K562 (cell line): ENCODE measurements at regions not wholly inside any gene's neighbourhood (a gene's known extent, or its start where the extent isn't known, plus 50 kb on each side); places are given as distances from the start of the nearest gene placed in this dataset.

Experiments used
- ATAC-seq: fragments of 200-7000 bp; cut with Tn5 transposase; 3 replicates; pipeline ENCODE4 v1.9.1; 2020; ENCODE audit warnings: moderate library complexity
- BruUV-seq: library from RNA; stranded (reverse); fragments of 400-500 nt; replicated peaks from 2 replicates; lab custom pipeline; 2021; lab: Mats Ljungman, UMichigan
- CTCF ChIA-PET: fragments of 300-600 bp; formaldehyde crosslinking; extraction: SDS; loops from one replicate; lab custom pipeline; 2021; ENCODE audit warnings: low intra/inter-chr PET ratio; lab: Yijun Ruan, JAX
- POLR2A ChIA-PET: fragments of 300-600, 350-650 bp; sonication (Branson Sonifier 250); formaldehyde crosslinking; extraction: SDS; loops from one replicate; lab custom pipeline; 2021; ENCODE audit warnings: antibody characterized with exemption, inconsistent platforms; lab: Yijun Ruan, JAX
- DNase-seq, 4 experiments: peaks; one replicate each; pipeline versions ENCODE4 v3.0.0 to v3.0.0-alpha.2; 2011 to 2018; ENCODE audit warnings: low spot score in 3 of 4, mixed read lengths in 3 of 4; ENCODE audit errors: extremely low read depth in 1 of 4
- FAIRE-seq: peaks from 2 replicates; lab custom pipeline; 2011; peaks lifted over from hg19 to GRCh38; lab: Jason Lieb, UNC
- H2AFZ ChIP-seq: 2 replicates; pipeline ENCODE4 v1.6.0; 2011; ENCODE audit warnings: low read depth, low read length, control low read depth, inconsistent platforms
- H3K27ac ChIP-seq: fragments of 200-600 bp; 3 replicates; pipeline ENCODE4 v1.8.0; 2011; ENCODE audit warnings: low read depth, mild to moderate bottlenecking, control low read depth, inconsistent platforms, low read length, moderate library complexity, mixed read lengths; ENCODE audit errors: extremely low read depth
- H3K27me3 ChIP-seq, 2 experiments: fragments of 300-600 bp in 1 of 2; 2 replicates in 1 of 2; 3 replicates in 1 of 2; pipeline versions ENCODE4 v1.6.0 to v1.8.0; 2011; ENCODE audit warnings: inconsistent platforms in 2 of 2, low read length in 2 of 2, mild to moderate bottlenecking in 1 of 2, mixed read lengths in 1 of 2, moderate library complexity in 1 of 2; ENCODE audit not compliant: control insufficient read depth in 2 of 2, insufficient read depth in 2 of 2
- H3K36me3 ChIP-seq: fragments of 300-600 bp; 3 replicates; pipeline ENCODE4 v1.8.0; 2011; ENCODE audit warnings: mild to moderate bottlenecking, low read length, inconsistent platforms; ENCODE audit not compliant: control insufficient read depth, insufficient read depth
- H3K4me1 ChIP-seq, 2 experiments: fragments of 200-600 bp in 1 of 2; replicated peaks in 1 of 2; 2 replicates in 1 of 2; 3 replicates in 1 of 2; pipeline versions ENCODE4 v1.5.1 to v1.8.0; 2011; ENCODE audit warnings: inconsistent platforms in 2 of 2, low read length in 2 of 2, mild to moderate bottlenecking in 1 of 2, mixed read lengths in 1 of 2, moderate library complexity in 1 of 2; ENCODE audit not compliant: control insufficient read depth in 2 of 2, insufficient read depth in 2 of 2
- H3K4me2 ChIP-seq: 2 replicates; pipeline ENCODE4 v1.6.1; 2011; ENCODE audit warnings: low read length, control low read depth, inconsistent platforms, mixed read lengths; ENCODE audit not compliant: insufficient read depth
- H3K4me3 ChIP-seq: fragments of 200-600 bp; sonication (generic), shearing (Covaris generic); 2 replicates; pipeline ENCODE4 v1.5.1; 2016; ENCODE audit warnings: control low read depth, inconsistent platforms
- H3K79me2 ChIP-seq: fragments of 200-600 bp; 3 replicates; pipeline ENCODE4 v1.8.0; 2011; ENCODE audit warnings: low read length, inconsistent platforms; ENCODE audit not compliant: control insufficient read depth, insufficient read depth
- H3K9ac ChIP-seq, 2 experiments: 2 replicates each; pipeline versions ENCODE4 v1.6.0 to v1.6.1; 2011; ENCODE audit warnings: low read depth in 2 of 2, low read length in 2 of 2, control low read depth in 1 of 2, inconsistent platforms in 1 of 2, mild to moderate bottlenecking in 1 of 2, mixed read lengths in 1 of 2; ENCODE audit not compliant: insufficient read depth in 1 of 2
- H3K9me1 ChIP-seq: one replicate; pipeline ENCODE4 v1.6.0; 2011; ENCODE audit warnings: inconsistent platforms, mild to moderate bottlenecking, low read length, moderate library complexity; ENCODE audit not compliant: control insufficient read depth, insufficient read depth
- H3K9me3 ChIP-seq: replicated peaks from 2 replicates; pipeline ENCODE4 v1.5.1; 2011; ENCODE audit warnings: low read depth, low read length, inconsistent platforms; ENCODE audit not compliant: control insufficient read depth, insufficient read depth
- H4K20me1 ChIP-seq: replicated peaks from 2 replicates; pipeline ENCODE4 v1.6.1; 2011; ENCODE audit warnings: low read length, inconsistent platforms, mixed read lengths; ENCODE audit not compliant: control insufficient read depth, insufficient read depth
- HDAC8 ChIP-seq: fragments of 450-650 bp; IDR thresholded peaks from 2 replicates; pipeline ENCODE4 v1.6.1; 2016; ENCODE audit warnings: mild to moderate bottlenecking, missing genetic modification characterization, moderate library complexity, missing compliant biosample characterization
- HNRNPK ChIP-seq: fragments of 200-400 bp; formaldehyde crosslinking; IDR thresholded peaks from one replicate; pipeline ENCODE4 v1.6.1; 2018; ENCODE audit warnings: mild to moderate bottlenecking, low read depth, low read length; ENCODE audit not compliant: poor library complexity, severe bottlenecking
- MIER1 ChIP-seq: fragments of 450-650 bp; IDR thresholded peaks from 2 replicates; pipeline ENCODE4 v1.6.1; 2016; ENCODE audit warnings: antibody characterized with exemption, mild to moderate bottlenecking, low read depth
- SNIP1 ChIP-seq: fragments of 450-650 bp; IDR thresholded peaks from 2 replicates; pipeline ENCODE4 v1.7.1; 2017; ENCODE audit warnings: low read depth, mild to moderate bottlenecking
- YY1 ChIP-seq, 3 experiments: IDR thresholded peaks; 2 replicates each; pipeline ENCODE4 v1.6.1; 2011; ENCODE audit warnings: low read length in 2 of 3, mild to moderate bottlenecking in 2 of 3, moderate library complexity in 2 of 3, borderline replicate concordance in 1 of 3, control low read depth in 1 of 3, low read depth in 1 of 3; ENCODE audit not compliant: insufficient read depth in 3 of 3, insufficient replicate concordance in 2 of 3, control insufficient read depth in 1 of 3, insufficient read length in 1 of 3; ENCODE audit errors: extremely low read depth in 1 of 3
- WGBS: fragments of 100-300 bp; shearing (Covaris generic); methylation state at CpG from one replicate; pipeline ENCODE4 v1.1.6; 2016; ENCODE audit warnings: low coverage, mixed read lengths; ENCODE audit not compliant: insufficient coverage; ENCODE audit errors: missing lambda C conversion rate; 5-methylcytosine and 5-hydroxymethylcytosine counted together
- in situ Hi-C: fragments of 300-500 bp; cut with MboI; formaldehyde crosslinking; loops from 4 replicates; pipeline ENCODE4 v1.15.0; 2018; ENCODE audit warnings: inconsistent platforms, mixed read lengths
- intact Hi-C: fragments of 100-400 bp; cut with micrococcal nuclease; formaldehyde crosslinking; loops from 2 replicates; pipeline ENCODE4 v1.14.2; 2022
- TF ChIP-seq, protein P1 (sequence below): sonication (generic); formaldehyde crosslinking; IDR thresholded peaks from 2 replicates; pipeline ENCODE4 v1.9.0; 2022; ENCODE audit warnings: mild to moderate bottlenecking, missing genetic modification reagents

DNA sequence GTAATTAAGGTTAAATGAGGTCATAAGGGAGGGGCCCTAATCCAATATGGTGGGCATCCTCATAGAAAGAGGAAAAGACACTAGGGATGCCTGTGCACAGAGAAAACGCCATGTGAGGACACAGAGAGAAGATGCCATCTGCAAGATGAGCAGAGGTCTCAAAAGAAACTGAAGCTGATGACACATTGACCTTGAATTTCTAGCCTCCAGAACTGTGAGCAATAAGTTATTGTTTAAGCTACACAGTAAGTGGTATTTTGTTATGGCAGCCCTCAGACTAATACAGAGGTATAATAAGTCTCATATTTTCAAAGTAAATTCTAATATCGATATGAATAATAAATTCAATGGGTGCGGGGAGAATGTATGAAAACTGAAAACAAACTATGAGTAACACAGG is 169.9 kb downstream of the UGT8 start:
- no peak overlapping the region for H3K9ac ChIP-seq
- no peaks in the 10 kb centered on the region for H3K36me3 ChIP-seq
- no peaks in the 10 kb centered on the region for H3K79me2 ChIP-seq
- no peak overlapping the region for H3K4me3 ChIP-seq
- BruUV-seq = no TSS peak
- H3K27me3 ChIP-seq = no peaks in the 10 kb centered on the region
- no peak for FAIRE-seq
- in situ Hi-C loops = no loop called here
- no peaks in the 10 kb centered on the region for H3K4me1 ChIP-seq
- intact Hi-C loops = no loop called here
- ATAC-seq = no peak
- no peak for DNase-seq
- H2AFZ ChIP-seq = no peak overlapping the region
- POLR2A ChIA-PET = no interaction called here
- H3K9me1 ChIP-seq = no peaks in the 10 kb centered on the region
- no peak overlapping the region for H3K4me2 ChIP-seq
- H3K9me3 ChIP-seq = no peaks in the 10 kb centered on the region
- H4K20me1 ChIP-seq = no peaks in the 10 kb centered on the region
- CTCF ChIA-PET = no interaction called here
- no peak for TF ChIP-seq HDAC8 (tag)
- TF ChIP-seq, protein P1, sequence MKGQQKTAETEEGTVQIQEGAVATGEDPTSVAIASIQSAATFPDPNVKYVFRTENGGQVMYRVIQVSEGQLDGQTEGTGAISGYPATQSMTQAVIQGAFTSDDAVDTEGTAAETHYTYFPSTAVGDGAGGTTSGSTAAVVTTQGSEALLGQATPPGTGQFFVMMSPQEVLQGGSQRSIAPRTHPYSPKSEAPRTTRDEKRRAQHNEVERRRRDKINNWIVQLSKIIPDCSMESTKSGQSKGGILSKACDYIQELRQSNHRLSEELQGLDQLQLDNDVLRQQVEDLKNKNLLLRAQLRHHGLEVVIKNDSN (CRISPR knock-in tag) = no peak
- TF ChIP-seq SNIP1 = no peak
- no peak for TF ChIP-seq YY1 (IDR thresholded peaks at IDR 0.05; ENCODE audit: borderline replicate concordance in 1 of 3, control insufficient read depth in 1 of 3, extremely low read depth in 1 of 3, insufficient read depth in 3 of 3, insufficient read length in 1 of 3, insufficient replicate concordance in 2 of 3, low read depth in 1 of 3, low read length in 2 of 3)
- no peak for TF ChIP-seq HNRNPK
- no peak for TF ChIP-seq MIER1
- 0% methylated on average over 3 of the region's 3 CpGs for WGBS
- H3K27ac ChIP-seq = no peak overlapping the region
